ENCODE measurements at regions not wholly inside any gene's neighbourhood (a gene's known extent, or its start where the extent isn't known, plus 50 kb on each side); places are given as distances from the start of the nearest gene placed in this dataset.
A peak's percentile ranks its signal among the peaks of the same experiment; 100 is the strongest.
"Not testable (repeated sequence)": the region's sequence is repeated elsewhere in the genome, so short reads cannot be mapped to it uniquely, and the experiment has no call there.

GRCh38 chr12:9345171-9345570 lies 137.0 kb upstream of the PZP start:
- no peak for ATAC-seq

GRCh38 chr12:9344541-9344940 lies 136.3 kb upstream of the PZP start:
- no peak overlapping the region for H3K4me3 Mint-ChIP-seq
- DNase-seq: no peak
- H3K27ac Mint-ChIP-seq: no peak overlapping the region
- H3K4me1 Mint-ChIP-seq: peaks cover 38% of the 10 kb centered on the region
- H3K27me3 Mint-ChIP-seq: no peaks in the 10 kb centered on the region
- ATAC-seq: no peak
- H3K9me3 Mint-ChIP-seq: no peaks in the 10 kb centered on the region

More at GRCh38 chr12:9345171-9345570, 137.0 kb upstream of the PZP start:
- no peak for DNase-seq
- no peaks in the 10 kb centered on the region for H3K9me3 Mint-ChIP-seq
- no peak overlapping the region for H3K27ac Mint-ChIP-seq
- peaks cover 38% of the 10 kb centered on the region for H3K4me1 Mint-ChIP-seq
- no peak overlapping the region for H3K4me3 Mint-ChIP-seq
- no peaks in the 10 kb centered on the region for H3K27me3 Mint-ChIP-seq

GRCh38 chr12:9343731-9344130 lies 135.5 kb upstream of the PZP start:
- Mint-ChIP-seq H3K27ac (no peak overlapping the region), H3K4me3 (no peak overlapping the region), H3K4me1 (peaks cover 38% of the 10 kb centered on the region), H3K27me3 (no peaks in the 10 kb centered on the region), H3K9me3 (no peaks in the 10 kb centered on the region)
- DNase-seq: no peak
- ATAC-seq: no peak

GRCh38 chr12:9342614-9343353 lies 134.6 kb upstream of the PZP start:
- peak overlapping the region in 1 of 2 donors; percentile 10 for H3K27ac Mint-ChIP-seq
- DNase-seq (no peak), ATAC-seq (no peak)
- H3K27me3 Mint-ChIP-seq: no peaks in the 10 kb centered on the region
- H3K4me1 Mint-ChIP-seq: peaks cover 38% of the 10 kb centered on the region
- H3K4me3 Mint-ChIP-seq: no peak overlapping the region
- H3K9me3 Mint-ChIP-seq: no peaks in the 10 kb centered on the region

GRCh38 chr12:9341260-9341585 lies 133.0 kb upstream of the PZP start:
- DNase-seq (no peak), ATAC-seq (peak; percentile 83)
- no peaks in the 10 kb centered on the region for H3K27me3 Mint-ChIP-seq
- H3K9me3 Mint-ChIP-seq: peaks cover 0 to 6% of the 10 kb centered on the region in 2 donors
- H3K4me3 Mint-ChIP-seq: no peak overlapping the region
- H3K27ac Mint-ChIP-seq: no peak overlapping the region
- peaks cover 26% of the 10 kb centered on the region for H3K4me1 Mint-ChIP-seq

GRCh38 chr12:9340422-9341259 lies 132.4 kb upstream of the PZP start:
- no peak overlapping the region for H3K4me3 Mint-ChIP-seq
- no peak for DNase-seq
- H3K27ac Mint-ChIP-seq: no peak overlapping the region
- peak; percentile 56 for ATAC-seq
- peaks cover 23% of the 10 kb centered on the region for H3K4me1 Mint-ChIP-seq
- no peaks in the 10 kb centered on the region for H3K27me3 Mint-ChIP-seq
- H3K9me3 Mint-ChIP-seq: peaks cover 0 to 10% of the 10 kb centered on the region in 2 donors

GRCh38 chr12:9337656-9338055 lies 129.5 kb upstream of the PZP start:
- H3K27me3 Mint-ChIP-seq: no peaks in the 10 kb centered on the region
- no peak for DNase-seq

GRCh38 chr12:9336375-9337011 lies 128.3 kb upstream of the PZP start:
- not testable (repeated sequence) for H3K9me3 Mint-ChIP-seq, DNase-seq, H3K27me3 Mint-ChIP-seq, H3K27ac Mint-ChIP-seq, H3K4me3 Mint-ChIP-seq, ATAC-seq
- peaks cover 10% of the 10 kb centered on the region for H3K4me1 Mint-ChIP-seq

More at GRCh38 chr12:9337656-9338055, 129.5 kb upstream of the PZP start:
- Mint-ChIP-seq H3K4me1 (peaks cover 18% of the 10 kb centered on the region), H3K9me3 (peaks cover 0 to 10% of the 10 kb centered on the region in 2 donors), H3K4me3 (no peak overlapping the region), H3K27ac (no peak overlapping the region)
- peak; percentile 35 for ATAC-seq

- H3K4me1 Mint-ChIP-seq: peaks cover 9% of the 10 kb centered on the region
- no peak overlapping the region for H3K4me3 Mint-ChIP-seq
- DNase-seq (no peak), ATAC-seq (no peak)
- H3K27me3 Mint-ChIP-seq: no peaks in the 10 kb centered on the region
- H3K9me3 Mint-ChIP-seq: peaks cover 0 to 10% of the 10 kb centered on the region in 2 donors
- no peak overlapping the region for H3K27ac Mint-ChIP-seq
These were observed 127.7 kb upstream of the PZP start for GRCh38 chr12:9335867-9336266.

- peaks cover 0 to 10% of the 10 kb centered on the region in 2 donors for H3K9me3 Mint-ChIP-seq
- H3K27ac Mint-ChIP-seq: no peak overlapping the region
- peaks cover 5% of the 10 kb centered on the region for H3K4me1 Mint-ChIP-seq
- H3K4me3 Mint-ChIP-seq: no peak overlapping the region
- no peaks in the 10 kb centered on the region for H3K27me3 Mint-ChIP-seq
- ATAC-seq (no peak), DNase-seq (no peak)
These were observed 126.8 kb upstream of the PZP start for GRCh38 chr12:9334964-9335363.

GRCh38 chr12:9334041-9334692 lies 126.0 kb upstream of the PZP start:
- no peak overlapping the region for H3K4me3 Mint-ChIP-seq
- peaks cover 0 to 10% of the 10 kb centered on the region in 2 donors for H3K9me3 Mint-ChIP-seq
- DNase-seq: no peak
- H3K4me1 Mint-ChIP-seq: peaks cover 5% of the 10 kb centered on the region
- H3K27ac Mint-ChIP-seq: peak overlapping the region in 1 of 2 donors; percentile 35
- no peak for ATAC-seq
- no peaks in the 10 kb centered on the region for H3K27me3 Mint-ChIP-seq

- H3K27ac Mint-ChIP-seq: peak overlapping the region in 1 of 2 donors; percentile 15
- H3K27me3 Mint-ChIP-seq: no peaks in the 10 kb centered on the region
- H3K4me3 Mint-ChIP-seq: no peak overlapping the region
- H3K4me1 Mint-ChIP-seq: peaks cover 5% of the 10 kb centered on the region
- H3K9me3 Mint-ChIP-seq: peaks cover 0 to 10% of the 10 kb centered on the region in 2 donors
- DNase-seq (no peak), ATAC-seq (no peak)
These were observed 125.0 kb upstream of the PZP start for GRCh38 chr12:9333161-9333560.

- no peaks in the 10 kb centered on the region for H3K27me3 Mint-ChIP-seq
- H3K4me3 Mint-ChIP-seq: no peak overlapping the region
- DNase-seq (no peak), ATAC-seq (no peak)
- H3K27ac Mint-ChIP-seq: no peak overlapping the region
- peaks cover 0 to 10% of the 10 kb centered on the region in 2 donors for H3K9me3 Mint-ChIP-seq
- H3K4me1 Mint-ChIP-seq: peaks cover 7% of the 10 kb centered on the region
These were observed 124.4 kb upstream of the PZP start for GRCh38 chr12:9332564-9332963.

GRCh38 chr12:9331218-9331626 lies 123.0 kb upstream of the PZP start:
- peak; percentile 73 for ATAC-seq
- no peaks in the 10 kb centered on the region for H3K27me3 Mint-ChIP-seq
- DNase-seq: peak; percentile 56 to 70
- H3K27ac Mint-ChIP-seq: no peak overlapping the region
- H3K4me3 Mint-ChIP-seq: no peak overlapping the region
- H3K9me3 Mint-ChIP-seq: peaks cover 0 to 4% of the 10 kb centered on the region in 2 donors
- peaks cover 20% of the 10 kb centered on the region for H3K4me1 Mint-ChIP-seq

GRCh38 chr12:9329019-9329418 lies 120.8 kb upstream of the PZP start:
- H3K4me3 Mint-ChIP-seq: no peak overlapping the region
- H3K9me3 Mint-ChIP-seq: no peaks in the 10 kb centered on the region
- no peak overlapping the region for H3K27ac Mint-ChIP-seq
- ATAC-seq: no peak
- no peaks in the 10 kb centered on the region for H3K27me3 Mint-ChIP-seq
- no peak for DNase-seq
- peaks cover 20% of the 10 kb centered on the region for H3K4me1 Mint-ChIP-seq
